ENCODE measurements at regions not wholly inside any gene's neighbourhood (a gene's known extent, or its start where the extent isn't known, plus 50 kb on each side); places are given as distances from the start of the nearest gene placed in this dataset.

DNA sequence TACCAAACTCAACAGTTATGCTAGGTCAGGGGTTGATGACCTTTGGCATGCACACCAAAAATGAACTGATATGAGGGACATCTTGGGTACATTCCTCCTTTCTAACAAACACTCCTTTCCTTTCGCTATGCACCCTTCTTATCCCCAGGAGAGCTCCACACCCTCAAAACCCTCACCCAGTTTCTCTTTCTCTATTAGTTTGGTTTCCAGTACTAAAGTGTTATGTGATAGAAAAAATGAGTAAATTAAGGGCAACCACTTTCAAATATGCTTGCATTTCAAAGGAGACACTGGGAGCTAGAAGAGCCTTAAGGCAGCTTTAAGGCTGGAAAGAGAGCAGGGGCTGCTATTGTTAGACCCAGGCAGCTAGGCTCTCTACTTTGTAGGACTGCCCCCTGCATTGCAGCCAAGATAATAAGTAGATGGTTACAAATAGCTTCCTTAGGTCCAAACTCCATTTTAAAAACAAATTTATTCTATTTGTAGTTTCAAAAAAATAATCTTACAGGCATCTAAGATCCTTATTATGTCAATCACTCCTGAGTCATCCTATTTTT lies 244.3 kb downstream of the ZIC1 start:
- TF ChIP-seq, protein P1, sequence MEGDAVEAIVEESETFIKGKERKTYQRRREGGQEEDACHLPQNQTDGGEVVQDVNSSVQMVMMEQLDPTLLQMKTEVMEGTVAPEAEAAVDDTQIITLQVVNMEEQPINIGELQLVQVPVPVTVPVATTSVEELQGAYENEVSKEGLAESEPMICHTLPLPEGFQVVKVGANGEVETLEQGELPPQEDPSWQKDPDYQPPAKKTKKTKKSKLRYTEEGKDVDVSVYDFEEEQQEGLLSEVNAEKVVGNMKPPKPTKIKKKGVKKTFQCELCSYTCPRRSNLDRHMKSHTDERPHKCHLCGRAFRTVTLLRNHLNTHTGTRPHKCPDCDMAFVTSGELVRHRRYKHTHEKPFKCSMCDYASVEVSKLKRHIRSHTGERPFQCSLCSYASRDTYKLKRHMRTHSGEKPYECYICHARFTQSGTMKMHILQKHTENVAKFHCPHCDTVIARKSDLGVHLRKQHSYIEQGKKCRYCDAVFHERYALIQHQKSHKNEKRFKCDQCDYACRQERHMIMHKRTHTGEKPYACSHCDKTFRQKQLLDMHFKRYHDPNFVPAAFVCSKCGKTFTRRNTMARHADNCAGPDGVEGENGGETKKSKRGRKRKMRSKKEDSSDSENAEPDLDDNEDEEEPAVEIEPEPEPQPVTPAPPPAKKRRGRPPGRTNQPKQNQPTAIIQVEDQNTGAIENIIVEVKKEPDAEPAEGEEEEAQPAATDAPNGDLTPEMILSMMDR (IDR thresholded peaks at IDR 0.05): no peak
- no peak for TF ChIP-seq POLR2A (IDR thresholded peaks at IDR 0.05)

Measured in esophagus squamous epithelium (tissue), 4 donors.